WI38 (cell line): ENCODE measurements at regions not wholly inside any gene's neighbourhood (a gene's known extent, or its start where the extent isn't known, plus 50 kb on each side); places are given as distances from the start of the nearest gene placed in this dataset.

Experiments
- H3K4me3 ChIP-seq: 2 replicates; pipeline ENCODE4 v1.5.1; 2011; ENCODE audit warnings: low read depth, mild to moderate bottlenecking, control low read depth, low read length
- TF ChIP-seq, protein P1 (sequence below): IDR thresholded peaks from 2 replicates; pipeline ENCODE4 v1.5.1; 2012; ENCODE audit warnings: low read depth, mild to moderate bottlenecking, control low read depth, low read length

DNA sequence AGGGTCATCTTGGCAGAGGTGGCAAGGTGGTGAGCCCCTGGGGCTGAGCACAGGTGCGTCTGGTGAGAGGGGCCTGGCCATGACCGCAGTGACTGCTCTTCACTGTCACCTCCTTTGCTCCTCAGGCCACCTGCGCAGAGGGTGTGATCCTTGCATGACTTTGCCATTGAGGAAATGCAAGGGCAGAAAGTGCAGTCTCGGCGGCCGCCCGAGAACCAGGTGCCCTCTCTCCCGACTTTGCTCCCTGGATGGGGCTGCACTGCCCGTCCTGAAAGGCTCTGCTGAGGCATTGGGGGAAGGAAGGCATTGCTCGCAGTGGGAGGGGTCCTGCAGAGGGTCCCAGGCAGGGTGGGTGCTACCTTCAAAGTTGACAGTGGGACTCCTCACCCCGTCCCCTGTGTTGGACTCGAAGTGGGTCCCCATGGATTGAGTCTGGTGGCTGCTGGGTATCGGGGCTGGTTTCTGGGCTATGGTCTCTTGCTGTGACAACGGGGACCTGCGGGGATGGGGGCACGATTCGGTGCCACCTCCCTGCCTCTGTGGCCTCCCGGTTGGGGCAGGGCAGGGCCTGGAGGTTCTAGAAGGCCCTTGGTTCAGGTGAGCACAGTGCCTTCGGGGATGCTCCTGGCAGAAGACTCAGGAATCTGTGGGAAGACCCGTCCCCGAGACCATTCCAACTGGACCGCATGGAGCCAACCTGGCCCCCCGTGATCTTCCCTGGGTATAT is 1239.4 kb downstream of the BRD1 start:
- TF ChIP-seq, protein P1, sequence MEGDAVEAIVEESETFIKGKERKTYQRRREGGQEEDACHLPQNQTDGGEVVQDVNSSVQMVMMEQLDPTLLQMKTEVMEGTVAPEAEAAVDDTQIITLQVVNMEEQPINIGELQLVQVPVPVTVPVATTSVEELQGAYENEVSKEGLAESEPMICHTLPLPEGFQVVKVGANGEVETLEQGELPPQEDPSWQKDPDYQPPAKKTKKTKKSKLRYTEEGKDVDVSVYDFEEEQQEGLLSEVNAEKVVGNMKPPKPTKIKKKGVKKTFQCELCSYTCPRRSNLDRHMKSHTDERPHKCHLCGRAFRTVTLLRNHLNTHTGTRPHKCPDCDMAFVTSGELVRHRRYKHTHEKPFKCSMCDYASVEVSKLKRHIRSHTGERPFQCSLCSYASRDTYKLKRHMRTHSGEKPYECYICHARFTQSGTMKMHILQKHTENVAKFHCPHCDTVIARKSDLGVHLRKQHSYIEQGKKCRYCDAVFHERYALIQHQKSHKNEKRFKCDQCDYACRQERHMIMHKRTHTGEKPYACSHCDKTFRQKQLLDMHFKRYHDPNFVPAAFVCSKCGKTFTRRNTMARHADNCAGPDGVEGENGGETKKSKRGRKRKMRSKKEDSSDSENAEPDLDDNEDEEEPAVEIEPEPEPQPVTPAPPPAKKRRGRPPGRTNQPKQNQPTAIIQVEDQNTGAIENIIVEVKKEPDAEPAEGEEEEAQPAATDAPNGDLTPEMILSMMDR, result no peak
- H3K4me3 ChIP-seq, result no peak overlapping the region

DNA sequence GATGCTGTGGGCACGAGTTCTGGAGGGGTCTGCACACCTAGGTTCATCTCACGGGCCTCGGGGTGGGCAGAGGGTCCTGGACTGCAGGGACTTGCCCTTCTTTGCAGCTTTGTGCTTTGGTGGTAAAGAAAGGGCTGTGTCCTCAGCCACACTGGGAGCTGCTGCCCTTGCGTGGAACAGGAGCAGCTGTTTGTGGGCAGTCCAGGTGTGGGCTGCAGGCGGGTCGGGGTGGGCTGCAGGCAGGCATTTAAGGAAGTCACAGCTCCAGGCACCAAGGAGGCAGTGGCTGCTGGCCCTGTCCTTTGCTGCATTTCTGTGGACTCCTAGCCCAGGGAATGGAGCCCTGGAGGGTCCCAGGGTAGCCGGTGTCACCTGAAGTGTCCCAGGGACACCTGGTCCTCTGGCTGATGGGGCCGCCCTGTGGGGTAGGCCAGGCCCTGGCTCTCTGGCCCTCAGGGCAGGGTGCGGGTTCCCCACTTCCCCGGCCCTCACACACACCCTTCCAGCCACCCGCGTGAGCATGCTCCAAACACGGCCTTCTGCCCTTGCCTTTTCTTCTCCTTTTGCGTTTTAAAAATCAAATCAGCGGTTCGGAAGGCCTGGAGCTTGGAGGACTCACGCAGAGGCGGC is 1240.3 kb downstream of the BRD1 start:
- no peak overlapping the region for H3K4me3 ChIP-seq
- TF ChIP-seq, protein P1, result no peak

DNA sequence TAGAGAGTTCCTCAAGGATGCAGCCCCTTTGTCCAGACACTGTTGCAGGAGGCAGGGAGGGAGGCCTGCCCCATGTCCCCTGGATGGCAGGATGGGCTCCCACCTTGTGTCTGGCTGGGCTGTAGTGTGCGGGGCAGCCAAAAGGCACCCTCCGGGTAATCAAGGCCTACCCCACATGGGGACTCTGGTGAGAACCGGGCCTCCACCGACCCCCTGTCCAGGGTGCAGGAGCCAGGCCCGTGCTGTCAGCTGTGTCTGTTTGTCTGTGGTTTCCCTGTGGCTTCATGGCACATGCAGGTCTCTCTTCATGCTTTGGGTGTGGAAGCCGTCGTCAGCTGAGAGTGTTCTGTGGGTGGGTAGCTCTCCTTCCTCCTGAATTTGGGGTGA is 1240.9 kb downstream of the BRD1 start:
- TF ChIP-seq, protein P1, result no peak
- no peak overlapping the region for H3K4me3 ChIP-seq

GRCh38 chr22:48585916-48586798 is 1241.5 kb downstream of the BRD1 start:
- no peak overlapping the region for H3K4me3 ChIP-seq
- TF ChIP-seq, protein P1, result no peak

DNA sequence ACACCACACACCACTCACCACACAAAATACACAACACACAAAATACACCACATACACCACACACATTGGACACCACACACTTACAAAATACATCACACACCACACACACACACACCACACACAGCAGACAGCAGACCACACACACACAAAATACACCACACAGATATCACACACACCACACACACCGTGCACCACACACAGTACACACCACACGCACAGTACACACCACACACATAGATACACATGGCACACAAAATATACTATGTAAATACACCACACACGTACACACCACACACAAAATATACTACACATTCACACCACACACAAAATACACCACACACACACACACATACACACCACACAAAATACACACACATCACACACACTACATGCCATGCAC is 1243.5 kb downstream of the BRD1 start:
- H3K4me3 ChIP-seq, result no peak overlapping the region
- TF ChIP-seq, protein P1, result no peak

GRCh38 chr22:48581796-48582469 is 1245.7 kb downstream of the BRD1 start:
- no peak overlapping the region for H3K4me3 ChIP-seq
- TF ChIP-seq, protein P1, result no peak
